A673 (cell line): ENCODE measurements at regions not wholly inside any gene's neighbourhood (a gene's known extent, or its start where the extent isn't known, plus 50 kb on each side); places are given as distances from the start of the nearest gene placed in this dataset.

Source experiments
- BruUV-seq: library from RNA; stranded (reverse); fragments of 400-500 nt; replicated peaks from 2 replicates; lab custom pipeline; 2021; lab: Mats Ljungman, UMichigan
- CTCF ChIA-PET: fragments of 300-600 bp; sonication (Branson Sonifier 250); formaldehyde crosslinking; loops from one replicate; lab custom pipeline; 2022; ENCODE audit warnings: antibody characterized with exemption; lab: Charles Lee
- POLR2A ChIA-PET: fragments of 300-600 bp; sonication (Branson Sonifier 250); formaldehyde crosslinking; loops from one replicate; lab custom pipeline; 2022; ENCODE audit warnings: antibody characterized with exemption; ENCODE audit not compliant: low non-redundant PET; lab: Charles Lee
- DNase-seq: peaks from one replicate; pipeline ENCODE4 v3.0.0-alpha.2; 2015; ENCODE audit warnings: low spot score
- H3K27ac ChIP-seq: fragments of 200-600 bp; sonication (generic); 2 replicates; pipeline ENCODE4 v1.5.1; 2016; ENCODE audit warnings: mixed run types, low read depth, mild to moderate bottlenecking, mixed read lengths, antibody characterized with exemption, low read length; ENCODE audit not compliant: poor library complexity, severe bottlenecking
- H3K27me3 ChIP-seq: fragments of 200-600 bp; sonication (generic); replicated peaks from 2 replicates; pipeline ENCODE4 v1.6.1; 2017; ENCODE audit warnings: mixed run types, low read depth, mild to moderate bottlenecking, mixed read lengths, antibody characterized with exemption, low read length; ENCODE audit not compliant: insufficient read depth, poor library complexity
- H3K36me3 ChIP-seq: fragments of 200-600 bp; sonication (generic); 2 replicates; pipeline ENCODE4 v1.6.1; 2016; ENCODE audit warnings: mixed run types, mild to moderate bottlenecking, mixed read lengths, antibody characterized with exemption, low read length; ENCODE audit not compliant: insufficient read depth, poor library complexity, severe bottlenecking
- H3K4me1 ChIP-seq: fragments of 200-600 bp; sonication (generic); 2 replicates; pipeline ENCODE4 v1.6.1; 2017; ENCODE audit warnings: mixed run types, mild to moderate bottlenecking, mixed read lengths, antibody characterized with exemption, low read length; ENCODE audit not compliant: insufficient read depth, poor library complexity, severe bottlenecking
- H3K4me3 ChIP-seq: fragments of 200-600 bp; sonication (generic); 2 replicates; pipeline ENCODE4 v1.5.1; 2016; ENCODE audit warnings: low read depth, mixed run types, mild to moderate bottlenecking, mixed read lengths, low read length; ENCODE audit not compliant: poor library complexity, severe bottlenecking
- H3K9me3 ChIP-seq: fragments of 200-600 bp; sonication (generic); 2 replicates; pipeline ENCODE4 v1.6.1; 2016; ENCODE audit warnings: mixed run types, low read depth, mild to moderate bottlenecking, mixed read lengths, antibody characterized with exemption, low read length; ENCODE audit not compliant: poor library complexity, severe bottlenecking
- CTCF ChIP-seq: fragments of 300-800, 200-600 bp; sonication (generic); conservative IDR thresholded peaks from 2 replicates; pipeline ENCODE4 v1.5.1; 2017; ENCODE audit warnings: low read depth, mild to moderate bottlenecking, antibody characterized with exemption, low read length, moderate library complexity, mixed read lengths
- EZH2 ChIP-seq: fragments of 200-600 bp; sonication (generic); IDR thresholded peaks from 2 replicates; pipeline ENCODE4 v1.6.1; 2017; ENCODE audit warnings: borderline replicate concordance, low read depth, mild to moderate bottlenecking, mixed read lengths, antibody characterized with exemption, low read length; ENCODE audit not compliant: poor library complexity, severe bottlenecking
- intact Hi-C: fragments of 100-400 bp; cut with micrococcal nuclease; formaldehyde crosslinking; loops from one replicate; pipeline ENCODE4 v1.10.0; 2022; ENCODE audit not compliant: unreplicated experiment

DNA sequence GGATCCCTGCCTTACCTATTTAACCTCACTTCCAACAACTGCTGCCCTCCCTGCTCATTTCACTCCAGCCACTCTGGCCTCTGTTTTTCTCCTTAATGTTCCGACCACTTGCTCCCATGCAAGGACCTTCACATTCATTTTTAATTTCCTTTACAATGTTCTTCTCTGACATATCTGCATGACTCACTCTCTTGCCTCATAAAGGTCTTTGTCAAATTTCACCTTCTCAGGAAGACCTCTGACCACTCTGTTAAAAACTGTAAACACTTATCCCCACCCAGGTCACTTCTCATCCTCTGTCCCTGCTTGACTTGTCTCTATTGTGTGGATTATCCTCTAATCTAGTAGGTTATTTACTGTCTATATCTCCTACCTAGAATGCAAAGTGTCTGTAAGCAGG, 751.2 kb downstream of the BRINP1 start:
- ChIA-PET CTCF (no interaction called here), POLR2A (no interaction called here)
- no TSS peak for BruUV-seq

GRCh38 chr9:118618849-118619248, 750.4 kb downstream of the BRINP1 start:
- Histone ChIP-seq H3K9me3 (peaks cover 9% of the 10 kb centered on the region), H3K36me3 (no peaks in the 10 kb centered on the region), H3K27ac (no peak overlapping the region), H3K27me3 (no peaks in the 10 kb centered on the region), H3K4me1 (no peaks in the 10 kb centered on the region), H3K4me3 (no peak overlapping the region)
- CTCF ChIA-PET = no interaction called here
- intact Hi-C loops = no loop called here
- TF ChIP-seq CTCF (no peak), EZH2 (no peak)
- BruUV-seq = no TSS peak
- DNase-seq = no peak
- POLR2A ChIA-PET = no interaction called here

More for the DNA sequence above, 751.2 kb downstream of the BRINP1 start:
- Histone ChIP-seq H3K4me1 (no peaks in the 10 kb centered on the region), H3K27ac (no peak overlapping the region), H3K9me3 (peaks cover 9% of the 10 kb centered on the region), H3K36me3 (no peaks in the 10 kb centered on the region), H3K4me3 (no peak overlapping the region), H3K27me3 (no peaks in the 10 kb centered on the region)
- TF ChIP-seq CTCF (no peak), EZH2 (no peak)
- DNase-seq = no peak
- intact Hi-C loops = no loop called here

- intact Hi-C loops = no loop called here
- no TSS peak for BruUV-seq
- H3K27ac ChIP-seq = no peak overlapping the region
- H3K27me3 ChIP-seq = no peaks in the 10 kb centered on the region
- no peak for DNase-seq
- no peak overlapping the region for H3K4me3 ChIP-seq
- TF ChIP-seq EZH2 (no peak), CTCF (no peak)
- ChIA-PET POLR2A (no interaction called here), CTCF (no interaction called here)
- H3K36me3 ChIP-seq = no peaks in the 10 kb centered on the region
- peaks cover 5% of the 10 kb centered on the region for H3K9me3 ChIP-seq
- H3K4me1 ChIP-seq = no peaks in the 10 kb centered on the region
Measured at GRCh38 chr9:118624608-118625007, 744.6 kb downstream of the BRINP1 start.
